Lung (tissue), 11 donors: ENCODE measurements at regions not wholly inside any gene's neighbourhood (a gene's known extent, or its start where the extent isn't known, plus 50 kb on each side); places are given as distances from the start of the nearest gene placed in this dataset.

Experiments used
- ATAC-seq: fragments of 200-7000 bp; cut with Tn5 transposase; one replicate; pipeline ENCODE4 v1.9.1; 2020; ENCODE audit warnings: moderate number of reproducible peaks; ENCODE audit not compliant: insufficient read depth, low FRiP score
- DNase-seq, 3 donors: peaks; one replicate each; pipeline ENCODE4 v3.0.0-alpha.2; 2013 to 2017
- H3K27ac ChIP-seq, 2 donors: one replicate each; pipeline ENCODE4 v1.5.1; 2013; ENCODE audit warnings: mild to moderate bottlenecking in 2 of 2, moderate library complexity in 2 of 2, control low read depth in 1 of 2, inconsistent platforms in 1 of 2, low read depth in 1 of 2, low read length in 1 of 2
- H3K27me3 ChIP-seq, 3 donors: one replicate each; pipeline ENCODE4 v1.5.1; 2013; ENCODE audit warnings: low read length in 2 of 3; ENCODE audit not compliant: control insufficient read depth in 3 of 3, insufficient read depth in 3 of 3
- H3K36me3 ChIP-seq, 4 donors: one replicate each; pipeline ENCODE4 v1.5.1; 2013; ENCODE audit warnings: low read length in 4 of 4, mild to moderate bottlenecking in 1 of 4, moderate library complexity in 1 of 4; ENCODE audit not compliant: control insufficient read depth in 4 of 4, insufficient read depth in 4 of 4
- H3K4me1 ChIP-seq, 5 donors: one replicate each; pipeline ENCODE4 v1.5.1; 2013; ENCODE audit warnings: low read length in 5 of 5, mild to moderate bottlenecking in 2 of 5, moderate library complexity in 1 of 5; ENCODE audit not compliant: control insufficient read depth in 5 of 5, insufficient read depth in 5 of 5
- H3K4me3 ChIP-seq: one replicate; pipeline ENCODE4 v1.5.1; 2013; ENCODE audit warnings: mild to moderate bottlenecking, control low read depth, moderate library complexity
- H3K9ac ChIP-seq, 2 donors: one replicate each; pipeline ENCODE4 v1.5.1; 2013; ENCODE audit warnings: low read length in 2 of 2, control low read depth in 1 of 2; ENCODE audit not compliant: insufficient read depth in 1 of 2
- H3K9me3 ChIP-seq, 4 donors: one replicate each; pipeline ENCODE4 v1.5.1; 2013; ENCODE audit warnings: low read length in 3 of 4, mild to moderate bottlenecking in 1 of 4, moderate library complexity in 1 of 4; ENCODE audit not compliant: control insufficient read depth in 4 of 4, insufficient read depth in 3 of 4
- CTCF ChIP-seq: IDR thresholded peaks from 2 replicates; pipeline ENCODE4 v1.5.1; 2012; ENCODE audit warnings: mild to moderate bottlenecking; ENCODE audit errors: control extremely low read depth, extremely low read depth
- WGBS, 2 donors: extraction: QIAGEN DNeasy Blood & Tissue Kit; methylation state at CpG; one replicate each; pipeline ENCODE4 v1.1.7; 2013; 5-methylcytosine and 5-hydroxymethylcytosine counted together
- donor health status: control.
- donor health status: control.
- donor health status: Bipolar disorder and iron deficiency.
- donor health status: healthy.
- donor health status: DM: yes; HTN: yes; CAD: no.

GRCh38 chr3:146817704-146818103 is 212.6 kb upstream of the PLSCR5 start:
- 59 to 68% methylated on average over 2 of the region's 2 CpGs for WGBS, 2 donors
- peak in 2 of 3 donors; percentile 57 to 69 for DNase-seq

GRCh38 chr3:146814601-146815315 is 209.6 kb upstream of the PLSCR5 start:
- Histone ChIP-seq H3K4me3 (no peak overlapping the region), H3K27me3 (no peaks in the 10 kb centered on the region), H3K9ac (no peak overlapping the region), H3K4me1 (no peaks in the 10 kb centered on the region), H3K9me3 (no peaks in the 10 kb centered on the region), H3K36me3 (no peaks in the 10 kb centered on the region), H3K27ac (no peak overlapping the region)
- ATAC-seq: no peak
- DNase-seq: no peak
- TF ChIP-seq CTCF: no peak
- 59 to 92% methylated on average over 1 of the region's 1 CpG for WGBS, 2 donors

More at GRCh38 chr3:146817704-146818103, 212.6 kb upstream of the PLSCR5 start:
- Histone ChIP-seq H3K9me3 (no peaks in the 10 kb centered on the region), H3K36me3 (no peaks in the 10 kb centered on the region), H3K4me3 (no peak overlapping the region), H3K27ac (no peak overlapping the region), H3K4me1 (no peaks in the 10 kb centered on the region), H3K27me3 (no peaks in the 10 kb centered on the region), H3K9ac (no peak overlapping the region)
- ATAC-seq: no peak
- no peak for TF ChIP-seq CTCF

- Histone ChIP-seq H3K27ac (no peak overlapping the region), H3K4me1 (no peaks in the 10 kb centered on the region), H3K9ac (no peak overlapping the region), H3K9me3 (no peaks in the 10 kb centered on the region), H3K4me3 (no peak overlapping the region), H3K27me3 (no peaks in the 10 kb centered on the region), H3K36me3 (no peaks in the 10 kb centered on the region)
- 40 to 50% methylated on average over 1 of the region's 1 CpG for WGBS, 2 donors
- DNase-seq (no peak), ATAC-seq (no peak)
- TF ChIP-seq CTCF: no peak
Observed at GRCh38 chr3:146813496-146813895, 208.3 kb upstream of the PLSCR5 start.

- DNase-seq: no peak
- Histone ChIP-seq H3K4me1 (no peaks in the 10 kb centered on the region), H3K27ac (no peak overlapping the region), H3K9me3 (no peaks in the 10 kb centered on the region), H3K36me3 (no peaks in the 10 kb centered on the region), H3K9ac (no peak overlapping the region), H3K4me3 (no peak overlapping the region), H3K27me3 (no peaks in the 10 kb centered on the region)
- ATAC-seq: no peak
- no peak for TF ChIP-seq CTCF
- WGBS, 2 donors: 33 to 52% methylated on average over 2 of the region's 2 CpGs
Observed at GRCh38 chr3:146803745-146804144, 198.6 kb upstream of the PLSCR5 start.
